ENCODE measurements at regions not wholly inside any gene's neighbourhood (a gene's known extent, or its start where the extent isn't known, plus 50 kb on each side); places are given as distances from the start of the nearest gene placed in this dataset.
"Not testable (repeated sequence)": the region's sequence is repeated elsewhere in the genome, so short reads cannot be mapped to it uniquely, and the experiment has no call there.

DNA sequence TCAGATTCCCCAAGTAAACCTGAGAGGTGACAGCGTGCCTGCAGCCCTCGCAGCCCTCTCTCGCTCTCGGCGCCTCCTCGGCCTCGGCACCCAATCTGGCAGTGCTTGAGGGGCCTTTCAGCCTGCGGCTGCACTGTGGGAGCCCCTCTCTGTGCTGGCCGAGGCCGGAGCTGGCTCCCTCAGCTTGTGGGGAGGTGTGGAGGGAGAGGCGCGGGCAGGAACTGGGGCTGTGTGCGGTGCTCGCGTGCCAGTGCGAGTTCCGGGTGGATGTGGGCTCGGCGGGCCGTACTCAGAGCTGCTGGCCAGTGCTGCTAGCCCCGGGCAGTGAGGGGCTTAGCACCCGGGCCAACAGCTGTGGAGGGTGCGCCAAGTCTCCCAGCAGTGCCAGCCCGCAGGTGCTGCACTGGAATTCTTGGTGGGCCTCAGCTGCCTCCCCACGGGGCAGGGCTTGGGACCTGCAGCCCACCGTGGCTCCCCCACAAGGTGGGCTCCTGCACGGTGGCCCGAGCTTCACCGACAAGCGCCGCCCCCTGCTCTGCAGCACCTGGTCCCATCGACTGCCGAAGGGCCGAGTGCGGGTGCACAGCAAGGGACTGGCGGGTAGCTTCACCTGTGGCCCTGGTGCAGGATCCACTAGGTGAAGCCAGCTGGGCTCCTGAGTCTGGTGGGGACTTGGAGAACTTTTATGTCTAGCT is 809.7 kb upstream of the ADGRB3 start:
- no peak for DNase-seq

DNA sequence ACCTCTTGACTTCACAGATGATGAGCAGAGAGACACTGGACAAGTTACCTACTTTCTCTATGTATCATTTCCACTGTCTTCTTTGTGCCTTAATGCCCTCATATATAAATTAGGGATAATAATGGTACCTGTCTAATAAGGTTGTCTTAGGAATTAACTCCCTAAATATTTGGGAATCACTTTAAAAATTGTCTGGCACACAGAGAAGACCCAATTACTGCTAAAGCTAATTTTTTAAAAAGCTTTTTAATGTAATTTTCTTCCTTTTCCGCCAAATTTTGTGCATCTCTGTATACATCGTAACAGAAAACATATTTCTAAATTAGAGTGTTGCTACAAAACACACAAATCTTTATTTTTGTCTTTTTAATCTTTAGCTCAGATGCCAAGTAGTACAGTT is 816.8 kb upstream of the ADGRB3 start:
- DNase-seq: no peak

DNA sequence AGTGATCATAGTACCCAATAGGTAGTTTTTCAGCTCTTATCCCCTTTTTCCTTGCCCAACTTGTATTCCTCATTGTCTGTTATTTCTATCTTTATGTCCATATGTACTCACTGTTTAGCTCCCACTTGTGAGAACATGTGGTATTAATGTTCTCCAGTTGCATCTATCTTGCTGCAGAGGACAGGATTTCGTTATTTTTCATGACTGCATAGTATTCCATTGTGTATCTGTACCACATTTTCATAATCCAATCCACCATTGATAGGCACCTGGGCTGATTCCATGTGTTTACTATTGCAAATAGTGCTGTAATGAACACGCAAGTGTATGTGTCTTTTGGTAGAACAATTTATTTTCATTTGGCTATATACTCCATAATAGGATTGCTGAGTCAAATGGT is 819.5 kb upstream of the ADGRB3 start:
- DNase-seq: no peak

DNA sequence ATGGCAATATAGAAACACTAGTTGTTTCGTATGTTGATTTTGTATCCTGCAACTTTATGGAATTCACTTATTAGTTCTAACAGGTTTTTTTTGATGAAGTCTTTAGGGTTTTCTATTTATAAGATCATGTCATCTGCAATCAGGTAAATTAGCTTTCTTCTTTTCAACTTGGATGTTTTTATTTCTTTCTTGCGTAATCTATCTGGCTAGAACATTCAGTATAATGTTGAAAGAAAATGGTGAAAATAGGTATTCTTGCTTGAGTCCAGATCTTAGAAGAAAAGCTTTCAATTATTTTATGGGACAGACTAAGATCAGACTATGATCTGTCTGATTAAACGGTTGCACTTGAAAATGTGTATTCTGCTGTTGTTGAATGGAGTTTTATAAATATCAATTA is 820.8 kb upstream of the ADGRB3 start:
- DNase-seq: no peak

DNA sequence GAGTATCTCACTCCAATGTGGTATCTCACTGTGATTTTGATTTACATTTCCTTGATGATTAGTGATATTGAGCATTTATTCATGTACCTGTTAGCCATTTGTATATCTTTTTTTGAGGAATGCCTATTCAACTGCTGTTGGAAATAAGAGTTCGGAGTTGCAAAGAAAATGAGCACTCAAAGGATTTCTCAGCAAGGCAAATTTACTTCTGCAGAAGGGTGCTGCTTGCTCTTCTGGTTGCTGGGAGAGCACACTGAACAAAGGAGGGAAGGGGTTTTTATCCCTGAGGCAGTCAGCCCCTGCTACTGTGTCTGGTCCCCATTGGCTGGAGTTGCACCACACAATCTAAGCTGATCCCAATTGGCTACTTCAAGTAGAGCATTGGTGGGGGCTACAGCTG is 822.4 kb upstream of the ADGRB3 start:
- no peak for DNase-seq

DNA sequence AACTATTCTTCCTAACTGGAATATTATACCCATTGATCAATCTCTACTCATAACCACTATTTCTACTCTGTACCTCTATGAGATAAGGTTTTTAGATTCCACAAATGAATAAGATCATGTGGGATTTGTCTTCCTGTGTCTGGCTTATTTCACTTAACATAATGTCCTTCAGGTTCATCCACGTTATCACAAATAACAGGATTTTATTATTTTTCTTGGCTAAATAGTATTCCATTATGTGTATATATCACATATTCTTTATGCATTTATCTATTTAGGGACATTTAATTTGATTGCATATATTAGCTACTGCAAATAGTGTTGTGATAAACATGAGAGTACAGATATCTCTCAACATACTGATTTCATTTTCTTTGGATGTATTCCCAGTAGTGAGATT is 823.0 kb upstream of the ADGRB3 start:
- no peak for DNase-seq

DNA sequence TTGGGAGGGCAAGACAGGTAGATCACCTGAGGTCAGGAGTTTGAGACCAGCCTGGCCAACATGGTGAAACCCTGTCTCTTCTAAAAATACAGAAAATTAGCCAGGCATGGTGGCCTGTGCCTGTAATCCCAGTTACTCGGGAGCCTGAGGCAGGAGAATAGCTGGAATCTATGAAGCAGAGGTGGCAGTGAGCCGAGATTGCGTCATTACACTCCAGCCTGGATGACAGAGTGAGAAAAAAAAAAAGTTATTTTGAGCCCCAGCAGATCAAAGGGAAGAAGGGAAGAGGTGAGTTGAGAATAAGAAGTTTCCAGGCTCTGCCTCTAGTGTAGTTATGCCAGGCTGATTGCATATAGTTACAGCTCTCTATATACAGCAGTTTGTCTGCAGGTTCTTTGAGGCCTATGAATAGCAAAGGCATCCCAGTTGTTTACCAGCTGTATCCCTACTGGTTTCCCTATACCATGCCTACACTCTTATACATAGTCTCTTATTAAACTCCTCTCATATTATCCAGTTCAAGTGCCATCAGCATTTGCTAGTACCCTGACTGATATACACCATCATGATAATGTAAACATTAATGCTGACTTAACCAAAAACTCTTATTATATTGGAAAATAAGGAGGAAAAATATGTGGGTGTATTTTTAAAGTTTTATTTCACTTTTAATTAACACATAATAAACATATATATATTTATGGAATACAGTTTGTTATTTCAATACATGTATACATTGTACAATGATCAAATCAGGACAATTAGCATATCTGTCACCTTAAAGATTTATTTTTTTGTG is 823.6 kb upstream of the ADGRB3 start:
- no peak for DNase-seq

DNA sequence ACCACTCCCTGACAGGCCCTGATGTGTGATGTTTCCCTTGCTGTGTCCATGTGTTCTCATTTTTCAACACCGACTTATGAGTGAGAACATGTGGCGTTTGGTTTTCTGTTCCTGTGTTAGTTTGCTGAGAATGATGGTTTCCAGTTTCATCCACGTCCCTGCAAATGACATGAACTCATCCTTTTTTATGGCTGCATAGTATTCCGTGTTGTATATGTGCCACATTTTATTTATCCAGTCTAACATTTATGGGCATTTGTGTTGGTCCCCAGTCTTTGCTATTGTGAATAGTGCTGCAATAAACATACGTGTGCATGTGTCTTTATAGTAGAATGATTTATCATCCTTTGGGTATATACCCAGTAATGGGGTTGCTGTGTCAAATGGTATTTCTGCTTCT is 830.3 kb upstream of the ADGRB3 start:
- not testable (repeated sequence) for DNase-seq

DNA sequence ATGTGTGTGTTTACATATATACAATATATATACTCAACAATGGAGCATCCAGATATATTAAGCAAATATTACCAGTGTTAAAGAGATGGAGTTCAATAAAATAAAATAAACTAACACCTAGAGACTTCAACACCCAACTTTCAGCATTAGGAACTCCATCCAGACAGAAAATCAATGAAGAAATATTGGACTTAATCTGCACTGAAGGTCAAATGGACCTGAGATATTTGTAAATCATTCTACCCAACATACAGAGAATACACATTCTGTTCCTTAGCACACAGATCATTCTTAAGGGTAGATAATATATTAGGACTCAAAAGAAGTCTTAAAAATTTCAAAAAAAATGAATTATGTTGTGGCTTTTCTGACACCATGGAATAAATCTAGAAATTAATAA is 832.3 kb upstream of the ADGRB3 start:
- no peak for DNase-seq

DNA sequence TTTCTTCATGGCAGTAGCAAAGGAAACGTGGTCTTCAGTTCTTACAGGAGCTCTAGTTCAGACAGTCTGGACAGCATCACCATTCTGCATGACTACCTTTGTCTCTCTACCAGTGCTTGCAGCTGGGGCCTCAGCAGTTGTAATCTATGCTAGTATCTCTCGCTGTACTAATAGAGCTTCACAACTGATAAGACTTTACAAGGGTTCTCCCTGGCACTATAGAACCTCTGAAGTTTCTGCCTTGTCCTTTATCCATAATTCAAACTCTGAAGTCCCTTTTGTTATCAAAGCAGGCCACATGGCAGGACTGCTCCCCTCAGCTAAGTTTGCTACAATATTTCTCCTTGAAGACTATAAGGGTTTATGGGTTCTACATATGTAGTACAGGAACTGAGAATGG is 842.1 kb upstream of the ADGRB3 start:
- DNase-seq: no peak

DNA sequence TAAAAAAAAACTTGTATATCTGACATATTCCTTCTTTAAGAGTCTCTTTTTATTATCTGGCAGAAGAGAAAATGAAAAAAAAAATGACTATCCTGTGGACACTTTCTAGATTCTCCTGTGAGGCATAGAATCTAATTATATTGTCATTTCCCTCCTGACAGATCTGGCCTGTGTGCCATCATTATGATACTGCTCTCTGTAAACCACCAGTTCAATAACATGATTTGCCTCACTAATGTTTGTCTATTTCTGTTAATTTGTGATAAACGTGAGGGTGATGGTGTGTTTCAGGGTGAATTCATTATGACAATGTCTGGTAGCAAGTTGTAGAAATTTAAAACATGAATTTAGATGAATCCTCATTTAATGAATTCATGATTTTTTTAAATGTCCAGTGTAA is 844.5 kb upstream of the ADGRB3 start:
- DNase-seq: no peak

DNA sequence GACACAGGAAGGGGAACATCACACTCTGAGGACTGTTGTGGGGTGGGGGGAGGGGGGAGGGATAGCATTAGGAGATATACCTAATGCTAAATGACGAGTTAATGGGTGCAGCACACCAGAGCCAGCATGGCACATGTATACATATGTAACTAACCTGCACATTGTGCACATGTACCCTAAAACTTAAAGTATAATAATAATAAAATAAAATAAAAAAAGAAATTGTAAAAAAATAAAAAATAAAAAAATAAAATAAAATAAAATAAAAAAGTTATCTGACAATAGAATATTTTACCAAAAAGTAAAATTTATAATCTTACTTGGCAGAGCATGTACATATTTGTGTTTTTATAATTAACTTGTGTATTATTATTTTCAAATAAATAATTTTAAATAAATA is 848.0 kb upstream of the ADGRB3 start:
- DNase-seq: not testable (repeated sequence)

DNA sequence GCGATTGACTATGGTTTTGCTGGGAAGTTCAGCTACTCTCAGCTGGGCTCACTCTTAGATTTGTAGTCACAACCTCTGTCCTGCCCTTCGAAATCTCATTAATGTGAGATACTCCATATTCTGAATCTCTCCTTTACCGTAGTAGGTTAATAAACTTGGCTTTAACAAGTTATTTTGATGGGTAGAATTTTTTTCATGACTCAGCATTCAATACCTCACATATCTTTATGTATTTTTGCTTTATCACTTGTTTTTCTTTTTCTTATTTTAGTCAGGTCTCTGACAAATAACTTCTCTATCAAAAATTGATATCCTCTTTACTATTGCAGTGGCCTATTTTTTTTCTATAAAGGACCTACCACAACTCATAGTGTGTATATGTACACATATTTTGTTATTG is 855.2 kb upstream of the ADGRB3 start:
- no peak for DNase-seq

DNA sequence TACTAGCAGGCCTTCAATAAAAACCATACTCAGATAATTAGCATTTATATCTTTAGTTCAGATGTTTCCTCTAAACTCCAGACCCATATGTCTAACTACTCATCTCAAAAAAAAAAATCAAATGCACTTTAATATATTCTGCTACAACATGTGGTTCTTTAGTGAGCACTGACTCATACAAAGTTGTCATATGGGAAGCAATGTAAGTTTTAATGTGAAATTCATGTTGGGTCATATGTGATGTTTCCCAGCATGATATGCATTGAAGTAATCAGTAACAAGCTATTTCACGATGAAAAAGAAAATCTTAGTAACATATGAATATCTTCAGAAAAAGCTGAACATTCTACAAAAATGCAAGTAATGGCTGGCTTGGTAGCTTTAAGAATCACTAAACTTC is 859.7 kb upstream of the ADGRB3 start:
- DNase-seq: no peak

DNA sequence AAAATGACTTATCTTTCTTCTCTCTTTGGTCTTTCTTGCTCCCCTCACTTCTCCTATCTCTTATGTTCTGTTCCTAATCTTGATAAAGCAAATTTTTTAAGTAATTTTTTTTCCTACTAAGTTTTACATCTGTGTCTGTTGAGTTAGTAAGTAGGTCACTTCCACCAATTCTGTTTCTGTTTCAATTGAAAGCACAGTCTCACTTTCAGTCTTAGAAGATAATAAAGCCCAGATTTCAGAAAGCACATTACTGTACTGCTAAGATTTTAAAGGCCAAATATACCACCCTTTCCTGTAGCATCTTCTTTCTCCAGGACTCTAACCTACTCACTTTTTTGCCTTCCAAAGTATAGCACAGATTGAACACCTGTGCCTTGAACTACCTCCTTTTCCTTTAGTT is 866.1 kb upstream of the ADGRB3 start:
- no peak for DNase-seq

DNA sequence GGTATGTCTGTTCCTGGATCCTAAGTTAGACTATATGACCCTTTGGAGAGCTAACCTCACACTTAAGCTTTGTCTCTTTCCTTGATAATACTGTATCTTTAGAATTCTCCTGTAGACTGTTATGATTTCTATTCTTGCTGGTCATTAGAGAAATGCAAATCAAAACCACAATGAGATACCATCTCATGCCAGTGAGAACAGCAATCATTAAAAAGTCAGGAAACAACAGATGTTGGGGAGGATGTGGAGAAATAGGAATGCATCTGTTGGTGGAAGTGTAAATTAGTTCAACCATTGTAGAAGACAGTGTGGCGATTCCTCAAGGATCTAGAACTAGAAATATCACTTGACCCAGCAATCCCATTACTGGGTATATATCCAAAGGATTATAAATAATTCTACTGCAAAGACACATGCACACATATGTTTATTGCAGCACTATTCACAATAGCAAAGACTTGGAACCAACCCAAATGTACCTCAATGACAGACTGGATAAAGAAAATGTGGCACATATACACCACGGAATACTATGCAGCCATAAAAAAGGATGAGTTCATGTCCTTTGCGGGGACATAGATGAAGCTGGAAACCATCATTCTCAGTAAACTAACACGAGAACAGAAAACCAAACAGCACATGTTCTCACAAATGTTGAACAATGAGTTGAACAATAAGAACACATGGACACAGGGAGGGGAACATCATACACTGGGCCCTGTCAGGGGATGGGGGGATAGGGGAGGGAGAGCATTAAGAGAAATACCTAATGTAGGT is 867.8 kb upstream of the ADGRB3 start:
- not testable (repeated sequence) for DNase-seq

DNA sequence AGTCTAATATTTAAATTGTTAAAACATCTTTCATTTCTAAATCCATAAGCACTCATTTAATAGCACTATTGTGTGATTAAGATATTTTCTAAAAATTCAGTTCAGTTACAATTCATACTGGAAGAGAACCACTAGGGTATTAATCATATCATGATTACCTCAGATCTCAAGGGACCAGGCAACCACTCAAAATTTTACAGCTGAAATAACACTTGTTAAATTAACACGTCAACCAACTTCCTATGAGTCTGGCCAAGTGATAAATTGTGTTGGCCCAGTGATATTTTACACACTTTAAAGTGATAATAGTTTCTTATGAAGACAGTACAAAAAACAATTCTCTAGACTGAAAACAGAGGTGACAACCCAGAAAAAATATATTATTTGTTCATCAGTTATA is 869.0 kb upstream of the ADGRB3 start:
- DNase-seq: no peak

DNA sequence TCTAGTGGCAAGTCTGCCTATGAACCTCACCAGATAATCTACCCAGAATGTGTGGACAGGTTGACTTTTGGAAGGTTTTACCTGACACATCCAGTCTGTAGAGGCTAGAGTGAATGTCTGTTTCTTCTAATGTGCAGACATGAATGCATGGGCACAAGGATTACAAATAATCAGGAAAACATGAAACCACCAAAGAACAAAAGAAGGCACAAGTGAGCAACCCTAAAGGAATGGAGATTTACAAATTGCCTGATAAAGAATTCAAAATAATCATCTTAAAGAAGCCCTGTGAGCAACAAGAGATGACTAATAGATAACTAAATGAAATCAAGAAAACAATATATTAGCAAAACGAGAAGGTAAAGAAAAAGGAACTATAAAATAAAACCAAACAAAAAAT is 876.1 kb upstream of the ADGRB3 start:
- DNase-seq: no peak

DNA sequence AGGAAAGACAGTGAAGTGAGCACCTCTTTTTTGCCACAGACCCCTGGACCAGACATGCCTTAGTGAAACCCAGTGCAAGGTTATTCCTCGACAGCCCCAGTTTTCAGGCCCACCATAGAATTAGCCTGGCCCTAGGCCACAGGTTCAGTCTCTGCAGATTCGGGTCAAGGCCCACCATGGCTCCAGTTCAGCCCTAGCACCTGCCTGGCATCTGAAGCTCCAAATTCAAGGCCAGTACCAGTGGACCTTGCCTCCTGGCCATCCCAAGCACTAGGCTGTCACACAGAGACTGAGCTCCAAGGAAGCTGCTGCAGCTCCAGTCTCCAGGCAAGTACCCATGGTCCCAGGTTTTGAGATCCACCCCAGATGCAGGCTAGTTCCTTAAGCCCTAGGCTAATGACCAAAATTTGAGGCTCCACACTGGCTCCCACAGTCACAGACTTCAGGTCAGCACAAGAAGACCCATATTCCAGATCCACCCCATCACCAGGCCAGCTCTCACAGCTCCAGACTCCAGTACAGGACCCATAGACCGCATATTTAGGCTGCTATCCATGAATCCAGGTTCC is 877.5 kb upstream of the ADGRB3 start:
- no peak for DNase-seq

DNA sequence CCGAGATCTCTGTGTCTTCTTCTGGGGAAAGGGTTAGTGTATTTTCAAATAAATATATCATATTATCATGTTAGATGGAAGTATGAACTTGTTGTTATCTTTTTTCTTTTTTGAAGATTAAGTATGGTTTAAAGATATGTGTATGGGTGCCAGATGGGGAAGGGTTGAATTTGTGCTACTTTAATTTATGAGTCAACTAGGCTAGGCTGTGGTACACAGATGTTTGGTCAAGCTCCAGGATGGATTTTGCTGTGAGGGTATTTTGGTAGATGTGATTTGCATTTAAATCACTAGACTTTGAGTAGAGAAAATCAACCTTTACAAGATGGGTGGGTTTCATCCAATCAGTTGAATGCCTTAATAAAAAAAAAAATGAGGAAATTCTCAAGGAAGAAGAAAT is 886.6 kb upstream of the ADGRB3 start:
- no peak for DNase-seq

DNA sequence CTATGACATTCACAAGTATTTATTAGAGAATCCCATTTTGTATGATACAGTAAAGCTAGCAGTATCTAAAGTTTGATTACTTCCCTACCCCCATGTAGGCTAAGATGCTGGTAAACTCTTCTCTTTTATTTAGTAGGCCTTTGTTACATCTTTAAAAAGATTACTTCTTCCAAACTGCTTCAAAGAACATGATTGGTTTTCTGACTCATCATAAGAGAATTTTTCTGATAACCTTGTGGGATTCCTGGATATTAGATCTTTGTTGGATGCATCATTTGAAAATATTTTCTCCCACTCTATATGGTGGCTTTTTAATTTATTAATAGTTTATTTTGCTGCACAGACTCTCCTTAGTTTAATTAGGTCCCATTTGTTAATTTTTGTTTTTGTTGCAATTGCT is 898.3 kb upstream of the ADGRB3 start:
- DNase-seq: no peak

DNA sequence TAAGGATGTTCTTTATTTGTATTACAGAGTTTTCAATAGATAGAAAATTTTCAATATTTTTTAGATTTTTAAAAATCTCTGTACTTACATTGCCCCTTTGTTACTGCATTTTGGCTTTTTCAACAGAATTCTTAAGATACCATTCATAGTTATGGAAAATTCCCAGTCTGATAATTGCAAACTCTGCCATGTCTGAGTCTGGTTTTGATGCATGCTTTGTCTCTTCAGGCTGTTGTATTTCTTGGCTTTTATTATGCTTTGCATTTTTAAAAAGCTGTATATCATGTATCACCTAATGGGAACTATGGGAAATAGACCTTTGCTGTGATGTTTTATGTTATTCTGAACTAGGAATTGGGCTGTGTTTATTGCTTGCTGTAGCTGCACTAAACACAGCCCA is 898.9 kb upstream of the ADGRB3 start:
- no peak for DNase-seq

DNA sequence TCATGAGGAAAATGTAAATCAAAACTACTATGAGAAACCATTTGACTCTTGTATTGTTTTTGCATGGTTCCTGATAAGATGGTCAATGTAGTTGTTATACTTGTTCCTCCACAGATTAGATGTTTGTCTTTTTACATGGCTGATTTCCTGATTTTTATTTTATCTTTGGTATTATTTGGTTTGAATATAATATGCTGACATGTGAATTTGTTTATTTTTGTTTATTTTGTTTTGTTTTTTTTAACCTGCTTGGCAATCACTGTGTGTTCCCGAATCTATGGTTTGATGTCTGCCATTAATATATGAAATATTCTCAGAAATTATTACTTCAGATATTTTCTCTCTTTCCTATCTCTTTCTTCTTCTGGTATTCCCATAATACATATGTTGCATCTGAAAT is 899.5 kb upstream of the ADGRB3 start:
- no peak for DNase-seq

DNA sequence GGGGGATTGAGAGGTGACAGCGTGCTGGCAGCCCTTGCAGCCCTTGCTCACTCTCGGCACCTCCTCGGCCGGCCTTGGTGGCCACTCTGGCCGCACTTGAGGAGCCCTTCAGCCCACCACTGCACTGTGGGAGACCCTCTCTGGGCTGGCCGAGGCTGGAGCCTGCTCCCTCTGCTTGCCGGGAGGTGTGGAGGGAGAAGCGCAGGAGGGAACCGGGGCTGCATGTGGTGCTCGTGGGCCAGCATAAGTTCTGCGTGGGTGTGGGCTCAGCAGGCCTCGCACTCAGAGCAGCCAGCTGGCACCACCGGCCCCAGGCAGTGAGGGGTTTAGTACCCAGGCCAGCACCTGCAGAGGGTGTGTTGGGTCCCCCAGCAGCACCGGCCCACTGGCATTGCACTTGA is 912.2 kb upstream of the ADGRB3 start:
- DNase-seq: no peak
